ENCODE measurements at regions not wholly inside any gene's neighbourhood (a gene's known extent, or its start where the extent isn't known, plus 50 kb on each side); places are given as distances from the start of the nearest gene placed in this dataset.

DNA sequence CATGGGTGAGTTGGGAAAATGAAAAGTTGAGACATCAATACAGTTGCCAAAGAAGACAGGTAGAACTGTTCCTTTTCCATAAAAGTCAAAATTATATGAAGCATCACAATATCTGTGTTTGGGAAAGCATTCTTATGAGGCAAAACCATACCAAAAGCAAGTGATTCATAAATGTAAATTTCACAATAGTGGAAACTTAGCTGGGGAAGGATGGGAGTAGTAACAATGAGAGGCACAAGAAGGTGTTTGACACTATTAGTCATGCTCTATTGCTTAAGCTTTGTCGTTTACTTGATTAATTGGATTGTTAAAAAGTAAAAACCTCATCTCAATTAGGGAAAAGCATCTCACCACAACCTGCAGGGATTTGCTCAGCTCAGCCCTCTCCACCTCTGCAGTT lies 240.2 kb downstream of the C7orf25 start:
- TF ChIP-seq, protein P1, sequence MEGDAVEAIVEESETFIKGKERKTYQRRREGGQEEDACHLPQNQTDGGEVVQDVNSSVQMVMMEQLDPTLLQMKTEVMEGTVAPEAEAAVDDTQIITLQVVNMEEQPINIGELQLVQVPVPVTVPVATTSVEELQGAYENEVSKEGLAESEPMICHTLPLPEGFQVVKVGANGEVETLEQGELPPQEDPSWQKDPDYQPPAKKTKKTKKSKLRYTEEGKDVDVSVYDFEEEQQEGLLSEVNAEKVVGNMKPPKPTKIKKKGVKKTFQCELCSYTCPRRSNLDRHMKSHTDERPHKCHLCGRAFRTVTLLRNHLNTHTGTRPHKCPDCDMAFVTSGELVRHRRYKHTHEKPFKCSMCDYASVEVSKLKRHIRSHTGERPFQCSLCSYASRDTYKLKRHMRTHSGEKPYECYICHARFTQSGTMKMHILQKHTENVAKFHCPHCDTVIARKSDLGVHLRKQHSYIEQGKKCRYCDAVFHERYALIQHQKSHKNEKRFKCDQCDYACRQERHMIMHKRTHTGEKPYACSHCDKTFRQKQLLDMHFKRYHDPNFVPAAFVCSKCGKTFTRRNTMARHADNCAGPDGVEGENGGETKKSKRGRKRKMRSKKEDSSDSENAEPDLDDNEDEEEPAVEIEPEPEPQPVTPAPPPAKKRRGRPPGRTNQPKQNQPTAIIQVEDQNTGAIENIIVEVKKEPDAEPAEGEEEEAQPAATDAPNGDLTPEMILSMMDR (IDR thresholded peaks at IDR 0.05): no peak
- TF ChIP-seq SIN3A (IDR thresholded peaks at IDR 0.05; ENCODE audit: borderline replicate concordance, insufficient read depth, low read depth, low read length) (no peak), POLR2AphosphoS5 (IDR thresholded peaks at IDR 0.05; ENCODE audit: low read depth, low read length) (no peak), TCF7L2 (IDR thresholded peaks at IDR 0.05; ENCODE audit: low read depth, low read length) (no peak)
- TF ChIP-seq, protein P2, sequence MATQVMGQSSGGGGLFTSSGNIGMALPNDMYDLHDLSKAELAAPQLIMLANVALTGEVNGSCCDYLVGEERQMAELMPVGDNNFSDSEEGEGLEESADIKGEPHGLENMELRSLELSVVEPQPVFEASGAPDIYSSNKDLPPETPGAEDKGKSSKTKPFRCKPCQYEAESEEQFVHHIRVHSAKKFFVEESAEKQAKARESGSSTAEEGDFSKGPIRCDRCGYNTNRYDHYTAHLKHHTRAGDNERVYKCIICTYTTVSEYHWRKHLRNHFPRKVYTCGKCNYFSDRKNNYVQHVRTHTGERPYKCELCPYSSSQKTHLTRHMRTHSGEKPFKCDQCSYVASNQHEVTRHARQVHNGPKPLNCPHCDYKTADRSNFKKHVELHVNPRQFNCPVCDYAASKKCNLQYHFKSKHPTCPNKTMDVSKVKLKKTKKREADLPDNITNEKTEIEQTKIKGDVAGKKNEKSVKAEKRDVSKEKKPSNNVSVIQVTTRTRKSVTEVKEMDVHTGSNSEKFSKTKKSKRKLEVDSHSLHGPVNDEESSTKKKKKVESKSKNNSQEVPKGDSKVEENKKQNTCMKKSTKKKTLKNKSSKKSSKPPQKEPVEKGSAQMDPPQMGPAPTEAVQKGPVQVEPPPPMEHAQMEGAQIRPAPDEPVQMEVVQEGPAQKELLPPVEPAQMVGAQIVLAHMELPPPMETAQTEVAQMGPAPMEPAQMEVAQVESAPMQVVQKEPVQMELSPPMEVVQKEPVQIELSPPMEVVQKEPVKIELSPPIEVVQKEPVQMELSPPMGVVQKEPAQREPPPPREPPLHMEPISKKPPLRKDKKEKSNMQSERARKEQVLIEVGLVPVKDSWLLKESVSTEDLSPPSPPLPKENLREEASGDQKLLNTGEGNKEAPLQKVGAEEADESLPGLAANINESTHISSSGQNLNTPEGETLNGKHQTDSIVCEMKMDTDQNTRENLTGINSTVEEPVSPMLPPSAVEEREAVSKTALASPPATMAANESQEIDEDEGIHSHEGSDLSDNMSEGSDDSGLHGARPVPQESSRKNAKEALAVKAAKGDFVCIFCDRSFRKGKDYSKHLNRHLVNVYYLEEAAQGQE (IDR thresholded peaks at IDR 0.05; ENCODE audit: insufficient read depth in 1 of 2, low read depth in 2 of 2, low read length in 1 of 2): no peak
- H3K4me3 ChIP-seq (ENCODE audit: low read depth in 2 of 2, low read length in 2 of 2): no peak overlapping the region
- in situ Hi-C loops (cut with HindIII; ENCODE audit: low pct_unique_long_range_greater_than_20kb, low sequenced_read_pairs) (no loop called here), intact Hi-C loops (cut with micrococcal nuclease; ENCODE audit: unreplicated experiment) (no loop called here)
- CTCF ChIA-PET: no interaction called here
- no peaks in the 10 kb centered on the region for H3K36me3 ChIP-seq (ENCODE audit: control insufficient read depth, insufficient read depth, low read length)
- BruUV-seq (replicated peaks): no TSS peak
- DNase-seq (ENCODE audit: low read depth, low spot score): no peak
- POLR2A ChIA-PET: no interaction called here
- H3K9me3 ChIP-seq (ENCODE audit: control insufficient read depth, insufficient read depth, low read depth, low read length): 0 out of 2 replicates have a peak, but pooled peaks cover 7% of the 10 kb centered on the region
- H3K27ac ChIP-seq (ENCODE audit: low read length): no peak overlapping the region
- H3K27me3 ChIP-seq (ENCODE audit: control insufficient read depth, insufficient read depth, low read length): no peaks in the 10 kb centered on the region
- ATAC-seq: no peak
- H3K4me1 ChIP-seq (ENCODE audit: control insufficient read depth, insufficient read depth, low read length): no peaks in the 10 kb centered on the region

DNA sequence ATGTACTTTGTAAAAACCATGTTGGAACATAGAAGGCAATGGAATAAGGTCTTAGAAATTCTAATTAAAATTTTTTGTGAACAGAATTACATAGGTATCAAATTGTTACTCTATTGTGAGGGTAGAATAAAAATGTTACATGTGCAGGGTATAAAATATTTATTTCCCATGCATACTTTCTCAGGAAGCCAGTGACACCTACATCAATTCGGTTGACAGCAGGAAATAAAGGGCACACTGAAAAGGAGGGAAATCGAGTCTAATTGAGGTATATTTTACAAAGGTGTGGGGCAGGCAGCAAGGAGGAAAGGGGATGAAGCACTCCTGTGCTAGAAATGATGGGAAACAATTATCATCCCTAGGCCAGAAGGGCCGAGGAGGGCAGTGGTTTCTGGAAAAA lies 244.9 kb downstream of the C7orf25 start:
- intact Hi-C loops (cut with micrococcal nuclease; ENCODE audit: unreplicated experiment): no loop called here
- Histone ChIP-seq H3K4me1 (ENCODE audit: control insufficient read depth, insufficient read depth, low read length) (no peaks in the 10 kb centered on the region), H3K4me3 (ENCODE audit: low read depth in 2 of 2, low read length in 2 of 2) (no peak overlapping the region), H3K9me3 (ENCODE audit: control insufficient read depth, insufficient read depth, low read depth, low read length) (peaks cover 7% of the 10 kb centered on the region; the same call in 1 of the 2 replicates), H3K27ac (ENCODE audit: low read length) (no peak overlapping the region), H3K27me3 (ENCODE audit: control insufficient read depth, insufficient read depth, low read length) (no peaks in the 10 kb centered on the region), H3K36me3 (ENCODE audit: control insufficient read depth, insufficient read depth, low read length) (no peaks in the 10 kb centered on the region)
- CTCF ChIA-PET: no interaction called here
- no TSS peak for BruUV-seq (replicated peaks)
- TF ChIP-seq, protein P2 (IDR thresholded peaks at IDR 0.05; ENCODE audit: insufficient read depth in 1 of 2, low read depth in 2 of 2, low read length in 1 of 2): no peak
- no peak for TF ChIP-seq SIN3A (IDR thresholded peaks at IDR 0.05; ENCODE audit: borderline replicate concordance, insufficient read depth, low read depth, low read length)
- TF ChIP-seq POLR2AphosphoS5 (IDR thresholded peaks at IDR 0.05; ENCODE audit: low read depth, low read length): no peak
- no peak for TF ChIP-seq TCF7L2 (IDR thresholded peaks at IDR 0.05; ENCODE audit: low read depth, low read length)
- TF ChIP-seq, protein P1 (IDR thresholded peaks at IDR 0.05): no peak
- POLR2A ChIA-PET: no interaction called here
- ATAC-seq (no peak), DNase-seq (ENCODE audit: low read depth, low spot score) (no peak)
- in situ Hi-C loops (cut with HindIII; ENCODE audit: low pct_unique_long_range_greater_than_20kb, low sequenced_read_pairs): no loop called here
